ENCODE measurements at regions not wholly inside any gene's neighbourhood (a gene's known extent, or its start where the extent isn't known, plus 50 kb on each side); places are given as distances from the start of the nearest gene placed in this dataset.

GRCh38 chr5:27947088-27947487, 908.7 kb upstream of the CDH9 start:
- H3K4me1 ChIP-seq: no peaks in the 10 kb centered on the region
- no peaks in the 10 kb centered on the region for H3K27me3 ChIP-seq
- H3K27ac ChIP-seq (replicated peaks in 1 of 4): no peak overlapping the region
- 27% methylated on average over 1 of the region's 1 CpG for WGBS
- no peak overlapping the region for H3K4me3 ChIP-seq
- intact Hi-C loops (cut with DNase I): no loop called here
- no peak for DNase-seq (ENCODE audit: extremely low spot score)
- no peaks in the 10 kb centered on the region for H3K36me3 ChIP-seq
- TF ChIP-seq EP300 (IDR thresholded peaks at IDR 0.05) (no peak), POLR2A (IDR thresholded peaks at IDR 0.05; ENCODE audit: low read depth) (no peak), CTCF (IDR thresholded peaks at IDR 0.05) (no peak), POLR2AphosphoS5 (IDR thresholded peaks at IDR 0.05) (no peak)
- no peaks in the 10 kb centered on the region for H3K9me3 ChIP-seq

- H3K27ac ChIP-seq (replicated peaks in 1 of 4): no peak overlapping the region
- H3K27me3 ChIP-seq: no peaks in the 10 kb centered on the region
- no peak for TF ChIP-seq CTCF (IDR thresholded peaks at IDR 0.05)
- TF ChIP-seq POLR2A (IDR thresholded peaks at IDR 0.05; ENCODE audit: low read depth): no peak
- TF ChIP-seq EP300 (IDR thresholded peaks at IDR 0.05): no peak
- TF ChIP-seq POLR2AphosphoS5 (IDR thresholded peaks at IDR 0.05): no peak
- no peak overlapping the region for H3K4me3 ChIP-seq
- 78% methylated on average over 3 of the region's 3 CpGs for WGBS
- intact Hi-C loops (cut with DNase I): no loop called here
- no peak for DNase-seq (ENCODE audit: extremely low spot score)
- H3K4me1 ChIP-seq: no peaks in the 10 kb centered on the region
- H3K9me3 ChIP-seq: no peaks in the 10 kb centered on the region
- H3K36me3 ChIP-seq: no peaks in the 10 kb centered on the region
These were observed 906.1 kb upstream of the CDH9 start for GRCh38 chr5:27944471-27944870.

- no peak overlapping the region for H3K27ac ChIP-seq (replicated peaks in 1 of 4)
- 83% methylated on average over 2 of the region's 2 CpGs for WGBS
- H3K36me3 ChIP-seq: no peaks in the 10 kb centered on the region
- no peaks in the 10 kb centered on the region for H3K27me3 ChIP-seq
- H3K4me3 ChIP-seq: no peak overlapping the region
- DNase-seq (ENCODE audit: extremely low spot score): no peak
- no peaks in the 10 kb centered on the region for H3K4me1 ChIP-seq
- H3K9me3 ChIP-seq: no peaks in the 10 kb centered on the region
- intact Hi-C loops (cut with DNase I): no loop called here
- TF ChIP-seq POLR2A (IDR thresholded peaks at IDR 0.05; ENCODE audit: low read depth) (no peak), EP300 (IDR thresholded peaks at IDR 0.05) (no peak), POLR2AphosphoS5 (IDR thresholded peaks at IDR 0.05) (no peak), CTCF (IDR thresholded peaks at IDR 0.05) (no peak)
These were observed 900.6 kb upstream of the CDH9 start for GRCh38 chr5:27938989-27939388.

- H3K27ac ChIP-seq (replicated peaks in 1 of 4): no peak overlapping the region
- TF ChIP-seq EP300 (IDR thresholded peaks at IDR 0.05) (no peak), POLR2AphosphoS5 (IDR thresholded peaks at IDR 0.05) (no peak), CTCF (IDR thresholded peaks at IDR 0.05) (no peak)
- no peaks in the 10 kb centered on the region for H3K27me3 ChIP-seq
- DNase-seq (ENCODE audit: extremely low spot score): no peak
- H3K36me3 ChIP-seq: no peaks in the 10 kb centered on the region
- WGBS: 62% methylated on average over 2 of the region's 2 CpGs
- intact Hi-C loops (cut with DNase I): no loop called here
- H3K4me1 ChIP-seq: no peaks in the 10 kb centered on the region
- H3K4me3 ChIP-seq: no peak overlapping the region
- H3K9me3 ChIP-seq: no peaks in the 10 kb centered on the region
These were observed 889.7 kb upstream of the CDH9 start for GRCh38 chr5:27928060-27928459.

GRCh38 chr5:27911216-27911615, 872.8 kb upstream of the CDH9 start:
- Histone ChIP-seq H3K4me1 (no peaks in the 10 kb centered on the region), H3K27ac (replicated peaks in 1 of 4) (no peak overlapping the region), H3K4me3 (no peak overlapping the region), H3K27me3 (no peaks in the 10 kb centered on the region), H3K9me3 (no peaks in the 10 kb centered on the region), H3K36me3 (no peaks in the 10 kb centered on the region)
- no peak for TF ChIP-seq CTCF (IDR thresholded peaks at IDR 0.05)
- no peak for TF ChIP-seq POLR2A (IDR thresholded peaks at IDR 0.05; ENCODE audit: low read depth)
- TF ChIP-seq EP300 (IDR thresholded peaks at IDR 0.05): no peak
- TF ChIP-seq POLR2AphosphoS5 (IDR thresholded peaks at IDR 0.05): no peak
- 78% methylated on average over 2 of the region's 2 CpGs for WGBS
- intact Hi-C loops (cut with DNase I): no loop called here
- DNase-seq (ENCODE audit: extremely low spot score): no peak
